ENCODE measurements at regions not wholly inside any gene's neighbourhood (a gene's known extent, or its start where the extent isn't known, plus 50 kb on each side); places are given as distances from the start of the nearest gene placed in this dataset.

DNA sequence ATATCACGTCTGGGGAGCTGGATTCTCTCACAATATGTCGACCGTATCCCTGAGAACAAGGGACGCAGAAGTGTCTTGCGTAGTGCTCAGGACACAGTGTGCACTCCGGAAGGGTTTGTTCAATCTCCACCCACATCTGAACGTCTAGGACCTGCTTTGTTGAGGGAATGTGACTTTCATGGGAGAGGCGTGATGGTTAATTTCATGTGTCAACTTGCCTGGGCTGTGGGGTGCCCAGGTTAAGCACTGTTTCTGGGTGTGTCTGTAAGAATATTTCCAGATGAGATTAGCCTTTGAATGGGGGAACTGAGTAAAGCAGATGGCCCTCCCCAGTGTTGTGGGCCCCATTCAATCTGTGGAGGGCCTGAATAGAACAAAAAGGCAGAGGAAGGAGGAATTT is 80.4 kb upstream of the SFMBT2 start:
- TF ChIP-seq POLR2A (IDR thresholded peaks at IDR 0.05) = no peak
- TF ChIP-seq, protein P1, sequence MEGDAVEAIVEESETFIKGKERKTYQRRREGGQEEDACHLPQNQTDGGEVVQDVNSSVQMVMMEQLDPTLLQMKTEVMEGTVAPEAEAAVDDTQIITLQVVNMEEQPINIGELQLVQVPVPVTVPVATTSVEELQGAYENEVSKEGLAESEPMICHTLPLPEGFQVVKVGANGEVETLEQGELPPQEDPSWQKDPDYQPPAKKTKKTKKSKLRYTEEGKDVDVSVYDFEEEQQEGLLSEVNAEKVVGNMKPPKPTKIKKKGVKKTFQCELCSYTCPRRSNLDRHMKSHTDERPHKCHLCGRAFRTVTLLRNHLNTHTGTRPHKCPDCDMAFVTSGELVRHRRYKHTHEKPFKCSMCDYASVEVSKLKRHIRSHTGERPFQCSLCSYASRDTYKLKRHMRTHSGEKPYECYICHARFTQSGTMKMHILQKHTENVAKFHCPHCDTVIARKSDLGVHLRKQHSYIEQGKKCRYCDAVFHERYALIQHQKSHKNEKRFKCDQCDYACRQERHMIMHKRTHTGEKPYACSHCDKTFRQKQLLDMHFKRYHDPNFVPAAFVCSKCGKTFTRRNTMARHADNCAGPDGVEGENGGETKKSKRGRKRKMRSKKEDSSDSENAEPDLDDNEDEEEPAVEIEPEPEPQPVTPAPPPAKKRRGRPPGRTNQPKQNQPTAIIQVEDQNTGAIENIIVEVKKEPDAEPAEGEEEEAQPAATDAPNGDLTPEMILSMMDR (IDR thresholded peaks at IDR 0.05) = no peak
